C4-2B (cell line): ENCODE measurements at regions not wholly inside any gene's neighbourhood (a gene's known extent, or its start where the extent isn't known, plus 50 kb on each side); places are given as distances from the start of the nearest gene placed in this dataset.

Source experiments
- ZFX ChIP-seq: fragments of 450-650 bp; IDR thresholded peaks from 2 replicates; pipeline ENCODE4 v1.6.1; 2017
- TF ChIP-seq, protein P1 (sequence below): fragments of 450-650 bp; conservative IDR thresholded peaks from 2 replicates; pipeline ENCODE4 v1.5.1; 2017; ENCODE audit warnings: mild to moderate bottlenecking

- TF ChIP-seq, protein P1, sequence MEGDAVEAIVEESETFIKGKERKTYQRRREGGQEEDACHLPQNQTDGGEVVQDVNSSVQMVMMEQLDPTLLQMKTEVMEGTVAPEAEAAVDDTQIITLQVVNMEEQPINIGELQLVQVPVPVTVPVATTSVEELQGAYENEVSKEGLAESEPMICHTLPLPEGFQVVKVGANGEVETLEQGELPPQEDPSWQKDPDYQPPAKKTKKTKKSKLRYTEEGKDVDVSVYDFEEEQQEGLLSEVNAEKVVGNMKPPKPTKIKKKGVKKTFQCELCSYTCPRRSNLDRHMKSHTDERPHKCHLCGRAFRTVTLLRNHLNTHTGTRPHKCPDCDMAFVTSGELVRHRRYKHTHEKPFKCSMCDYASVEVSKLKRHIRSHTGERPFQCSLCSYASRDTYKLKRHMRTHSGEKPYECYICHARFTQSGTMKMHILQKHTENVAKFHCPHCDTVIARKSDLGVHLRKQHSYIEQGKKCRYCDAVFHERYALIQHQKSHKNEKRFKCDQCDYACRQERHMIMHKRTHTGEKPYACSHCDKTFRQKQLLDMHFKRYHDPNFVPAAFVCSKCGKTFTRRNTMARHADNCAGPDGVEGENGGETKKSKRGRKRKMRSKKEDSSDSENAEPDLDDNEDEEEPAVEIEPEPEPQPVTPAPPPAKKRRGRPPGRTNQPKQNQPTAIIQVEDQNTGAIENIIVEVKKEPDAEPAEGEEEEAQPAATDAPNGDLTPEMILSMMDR, result no peak
- no peak for TF ChIP-seq ZFX
These were observed 146.6 kb upstream of the MRPS22 start for GRCh38 chr3:139197251-139197650.
